SH-SY5Y (cell line): ENCODE measurements at regions not wholly inside any gene's neighbourhood (a gene's known extent, or its start where the extent isn't known, plus 50 kb on each side); places are given as distances from the start of the nearest gene placed in this dataset.

Experiments
- GATA2 ChIP-seq: IDR thresholded peaks from 2 replicates; pipeline ENCODE4 v1.6.1; 2011; ENCODE audit warnings: mild to moderate bottlenecking, low read depth, low read length
- GATA3 ChIP-seq: IDR thresholded peaks from 2 replicates; pipeline ENCODE4 v1.6.1; 2011; ENCODE audit warnings: low read depth, mild to moderate bottlenecking, low read length, moderate library complexity

DNA sequence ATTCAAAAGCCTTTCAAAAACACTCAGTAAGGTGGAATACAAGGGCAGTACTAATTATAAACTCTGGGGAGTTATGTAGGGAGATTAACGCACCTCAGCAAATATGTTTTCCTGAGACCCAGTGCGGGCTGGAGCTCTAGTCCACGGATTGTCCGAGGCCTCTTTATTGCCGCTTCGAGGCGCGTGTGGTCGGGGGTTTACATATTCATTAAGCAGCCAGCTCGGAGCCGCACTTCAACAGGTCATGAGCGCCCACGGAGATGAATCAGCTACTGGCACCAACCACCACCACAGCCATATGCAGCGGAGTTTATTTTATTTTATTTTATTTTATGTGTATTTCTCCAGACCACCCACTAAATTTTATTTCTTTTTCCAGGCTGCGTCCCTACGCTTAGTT is 195.9 kb upstream of the ADARB2 start:
- no peak for TF ChIP-seq GATA2
- no peak for TF ChIP-seq GATA3
